CD8-positive, alpha-beta memory T cell (primary cell): ENCODE measurements at regions not wholly inside any gene's neighbourhood (a gene's known extent, or its start where the extent isn't known, plus 50 kb on each side); places are given as distances from the start of the nearest gene placed in this dataset.
A peak's percentile ranks its signal among the peaks of the same experiment; 100 is the strongest.

Source experiments
- CTCF ChIA-PET: fragments of 350-600 bp; sonication (Branson Sonifier 250); formaldehyde crosslinking; loops from one replicate; lab custom pipeline; 2021; ENCODE audit warnings: antibody characterized with exemption; lab: Charles Lee
- POLR2A ChIA-PET: fragments of 350-600 bp; sonication (Branson Sonifier 250); formaldehyde crosslinking; loops from one replicate; lab custom pipeline; 2021; ENCODE audit warnings: antibody characterized with exemption; lab: Charles Lee
- DNase-seq, 5 donors: peaks; one replicate each; pipeline versions ENCODE4 v3.0.0 to v3.0.0-alpha.2; 2020 to 2022; ENCODE audit warnings: mixed read lengths in 1 of 5
- H3K27ac ChIP-seq: one replicate; pipeline ENCODE4 v1.7.0; 2013; ENCODE audit warnings: low read depth, mild to moderate bottlenecking, low read length, moderate library complexity
- H3K27me3 ChIP-seq: 2 replicates; pipeline ENCODE4 v1.7.0; 2013; ENCODE audit warnings: low read length, mild to moderate bottlenecking; ENCODE audit not compliant: insufficient read depth, poor library complexity, severe bottlenecking
- H3K36me3 ChIP-seq: 2 replicates; pipeline ENCODE4 v1.7.0; 2013; ENCODE audit warnings: mild to moderate bottlenecking, low read length, moderate library complexity; ENCODE audit not compliant: insufficient read depth
- H3K4me1 ChIP-seq: 2 replicates; pipeline ENCODE4 v1.7.0; 2013; ENCODE audit warnings: mild to moderate bottlenecking, low read length, moderate library complexity; ENCODE audit not compliant: insufficient read depth
- H3K4me3 ChIP-seq: 2 replicates; pipeline ENCODE4 v1.7.0; 2013; ENCODE audit warnings: mild to moderate bottlenecking, low read length
- H3K9me3 ChIP-seq: 2 replicates; pipeline ENCODE4 v1.7.0; 2013; ENCODE audit warnings: mild to moderate bottlenecking, low read length
- H3K27ac Mint-ChIP-seq, 8 donors: one replicate each; pipeline ENCODE4 v1.8.0; 2020 to 2021; ENCODE audit warnings: mixed read lengths in 8 of 8, mild to moderate bottlenecking in 6 of 8, inconsistent platforms in 3 of 8, moderate library complexity in 3 of 8
- H3K27me3 Mint-ChIP-seq, 2 donors: one replicate each; pipeline ENCODE4 v1.8.0; 2020 to 2021; ENCODE audit warnings: mixed read lengths in 2 of 2, mild to moderate bottlenecking in 1 of 2, moderate library complexity in 1 of 2
- H3K36me3 Mint-ChIP-seq, 3 donors: one replicate each; pipeline ENCODE4 v1.8.0; 2020 to 2021; ENCODE audit warnings: mixed read lengths in 3 of 3, inconsistent platforms in 1 of 3, mild to moderate bottlenecking in 1 of 3
- H3K4me1 Mint-ChIP-seq, 3 donors: one replicate each; pipeline ENCODE4 v1.8.0; 2020 to 2021; ENCODE audit warnings: mixed read lengths in 3 of 3, inconsistent platforms in 1 of 3, mild to moderate bottlenecking in 1 of 3
- H3K4me3 Mint-ChIP-seq, 7 donors: one replicate each; pipeline ENCODE4 v1.8.0; 2020 to 2021; ENCODE audit warnings: mixed read lengths in 7 of 7, mild to moderate bottlenecking in 6 of 7, moderate library complexity in 4 of 7, inconsistent platforms in 2 of 7
- H3K9me3 Mint-ChIP-seq, 5 donors: one replicate each; pipeline ENCODE4 v1.8.0; 2020 to 2022; ENCODE audit warnings: mixed read lengths in 5 of 5, mild to moderate bottlenecking in 3 of 5, moderate library complexity in 2 of 5, inconsistent platforms in 1 of 5

DNA sequence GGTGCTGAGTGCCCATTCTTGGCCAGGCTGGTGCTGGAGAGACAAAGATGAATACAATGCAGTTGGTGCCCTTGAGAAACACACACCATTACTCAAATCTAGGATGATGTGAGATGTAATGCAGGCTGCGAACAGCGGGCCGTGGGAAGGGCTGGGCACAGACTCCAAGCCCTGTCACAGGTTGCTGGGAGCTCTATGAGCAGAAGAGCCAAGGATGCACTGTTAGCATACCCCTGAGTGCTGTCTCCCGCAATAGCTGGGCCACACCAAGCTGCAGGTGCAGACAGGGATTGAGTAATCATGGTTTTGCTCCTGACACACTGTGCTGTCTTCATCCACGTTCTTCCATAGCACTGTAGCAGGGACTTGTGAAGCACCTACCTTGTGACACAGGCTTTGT is 247.5 kb upstream of the CRY1 start:
- no peaks in the 10 kb centered on the region for H3K36me3 ChIP-seq
- ChIA-PET CTCF (interaction anchor here (0.9 kb wide), 1 partner anchor 11 kb away, joined by 3 read pairs; no protein-coding TSS in a partner anchor), POLR2A (no interaction called here)
- H3K4me1 ChIP-seq = peaks cover 15% of the 10 kb centered on the region
- Mint-ChIP-seq H3K27ac (peak overlapping the region in 1 of 8 donors; percentile 21), H3K9me3 (peaks cover 0 to 1% (median 0%) of the 10 kb centered on the region in 5 donors), H3K36me3 (peaks cover 1 to 10% (median 7%) of the 10 kb centered on the region in 3 donors), H3K4me1 (peaks cover 21 to 31% (median 25%) of the 10 kb centered on the region in 3 donors), H3K27me3 (peaks cover 2 to 5% of the 10 kb centered on the region in 2 donors), H3K4me3 (no peak overlapping the region)
- no peak for DNase-seq
- no peaks in the 10 kb centered on the region for H3K27me3 ChIP-seq
- H3K27ac ChIP-seq = no peak overlapping the region
- no peaks in the 10 kb centered on the region for H3K9me3 ChIP-seq
- H3K4me3 ChIP-seq = no peak overlapping the region

DNA sequence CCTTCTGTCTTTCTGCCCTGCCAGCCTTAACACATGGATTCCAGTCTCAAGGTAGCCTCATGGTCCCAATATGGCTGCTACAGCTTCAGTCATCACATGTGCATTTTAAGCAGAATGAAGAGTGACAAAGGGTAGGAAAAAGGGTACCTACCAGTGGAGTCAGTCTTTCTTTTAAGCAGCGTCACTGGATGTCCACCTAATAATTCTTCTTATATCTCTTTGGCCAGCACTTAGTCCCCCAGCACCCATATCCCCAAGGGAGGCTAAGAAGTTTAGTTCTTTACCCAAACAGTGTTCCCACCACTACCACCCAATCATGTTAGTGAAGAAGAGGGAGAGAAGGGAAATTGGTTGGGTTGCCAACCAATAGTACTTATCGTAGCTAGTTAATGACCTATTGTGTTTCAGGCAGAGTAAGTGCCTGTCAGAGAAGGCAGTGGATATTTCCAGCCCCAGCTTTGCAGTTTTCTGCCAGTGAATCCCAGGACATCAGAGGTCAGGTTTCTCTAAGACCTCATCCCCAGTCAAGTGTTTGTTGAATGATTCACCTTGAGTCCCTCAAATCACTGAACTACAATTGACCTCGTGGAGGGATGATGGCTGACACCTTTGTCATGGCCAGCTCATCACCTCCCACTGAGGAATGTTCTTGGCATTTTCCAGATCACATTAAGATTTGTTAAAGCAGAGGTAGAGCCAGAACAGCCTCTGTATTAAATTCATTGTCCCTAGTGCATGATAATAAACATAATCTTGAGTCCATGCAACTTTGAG is 250.9 kb upstream of the CRY1 start:
- no peaks in the 10 kb centered on the region for H3K9me3 ChIP-seq
- no peaks in the 10 kb centered on the region for H3K27me3 ChIP-seq
- Mint-ChIP-seq H3K27ac (peak overlapping the region in 1 of 8 donors; percentile 37), H3K36me3 (peaks cover 1 to 10% (median 10%) of the 10 kb centered on the region in 3 donors), H3K4me1 (peaks cover 19 to 27% (median 21%) of the 10 kb centered on the region in 3 donors), H3K4me3 (no peak overlapping the region), H3K27me3 (peaks cover 2 to 5% of the 10 kb centered on the region in 2 donors), H3K9me3 (peaks cover 0 to 1% (median 0%) of the 10 kb centered on the region in 5 donors)
- H3K4me1 ChIP-seq = peaks cover 11% of the 10 kb centered on the region
- no peak overlapping the region for H3K27ac ChIP-seq
- no peak for DNase-seq
- ChIA-PET POLR2A (no interaction called here), CTCF (no interaction called here)
- H3K4me3 ChIP-seq = no peak overlapping the region
- no peaks in the 10 kb centered on the region for H3K36me3 ChIP-seq

GRCh38 chr12:107347261-107347660 is 253.9 kb upstream of the CRY1 start:
- Histone ChIP-seq H3K27ac (no peak overlapping the region), H3K27me3 (no peaks in the 10 kb centered on the region), H3K36me3 (no peaks in the 10 kb centered on the region), H3K9me3 (no peaks in the 10 kb centered on the region), H3K4me3 (no peak overlapping the region), H3K4me1 (peaks cover 17% of the 10 kb centered on the region)
- Mint-ChIP-seq H3K27ac (peak overlapping the region in 1 of 8 donors; percentile 14), H3K9me3 (peaks cover 0 to 1% (median 0%) of the 10 kb centered on the region in 5 donors), H3K4me1 (peaks cover 26 to 38% (median 31%) of the 10 kb centered on the region in 3 donors), H3K27me3 (peaks cover 0 to 4% of the 10 kb centered on the region in 2 donors), H3K4me3 (no peak overlapping the region), H3K36me3 (peaks cover 0 to 10% (median 8%) of the 10 kb centered on the region in 3 donors)
- ChIA-PET CTCF (no interaction called here), POLR2A (no interaction called here)
- no peak for DNase-seq

- H3K4me1 ChIP-seq = peaks cover 27% of the 10 kb centered on the region
- no peak overlapping the region for H3K27ac ChIP-seq
- Mint-ChIP-seq H3K4me3 (no peak overlapping the region), H3K27me3 (no peaks in the 10 kb centered on the region), H3K9me3 (no peaks in the 10 kb centered on the region), H3K4me1 (peaks cover 40 to 50% (median 48%) of the 10 kb centered on the region in 3 donors), H3K27ac (peak overlapping the region in 1 of 8 donors; percentile 68), H3K36me3 (peaks cover 0 to 4% (median 0%) of the 10 kb centered on the region in 3 donors)
- H3K27me3 ChIP-seq = no peaks in the 10 kb centered on the region
- DNase-seq = no peak
- CTCF ChIA-PET = no interaction called here
- no peaks in the 10 kb centered on the region for H3K9me3 ChIP-seq
- no peaks in the 10 kb centered on the region for H3K36me3 ChIP-seq
- H3K4me3 ChIP-seq = no peak overlapping the region
- POLR2A ChIA-PET = no interaction called here
Measured at GRCh38 chr12:107349008-107349747, 255.8 kb upstream of the CRY1 start.

DNA sequence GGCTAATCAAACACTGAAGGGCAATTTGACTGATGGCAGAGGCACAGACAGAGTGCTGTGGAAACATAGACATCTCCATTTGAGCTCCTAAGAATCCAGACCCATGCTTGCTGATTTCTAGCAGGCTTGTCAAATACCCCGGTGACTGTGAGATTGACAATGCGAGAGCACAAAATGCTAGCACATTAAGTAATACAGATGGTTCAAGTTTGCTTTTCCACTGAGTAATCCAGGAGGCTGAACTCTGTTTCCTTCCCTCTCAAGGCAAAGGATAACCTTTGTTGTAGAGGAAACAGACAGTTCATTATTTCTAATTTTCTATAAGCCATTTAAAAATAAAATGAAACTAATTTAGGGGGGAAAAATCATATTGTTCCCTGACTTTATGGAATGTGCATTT is 256.5 kb upstream of the CRY1 start:
- H3K36me3 Mint-ChIP-seq = peaks cover 0 to 4% (median 0%) of the 10 kb centered on the region in 3 donors
- ChIA-PET POLR2A (no interaction called here), CTCF (no interaction called here)
- Histone ChIP-seq H3K27ac (no peak overlapping the region), H3K9me3 (no peaks in the 10 kb centered on the region), H3K4me1 (peaks cover 32% of the 10 kb centered on the region), H3K27me3 (no peaks in the 10 kb centered on the region), H3K36me3 (no peaks in the 10 kb centered on the region), H3K4me3 (no peak overlapping the region)
- DNase-seq = no peak
- H3K4me3 Mint-ChIP-seq = no peak overlapping the region
- no peaks in the 10 kb centered on the region for H3K9me3 Mint-ChIP-seq
- no peaks in the 10 kb centered on the region for H3K27me3 Mint-ChIP-seq
- H3K4me1 Mint-ChIP-seq = peaks cover 44 to 51% (median 50%) of the 10 kb centered on the region in 3 donors
- H3K27ac Mint-ChIP-seq = no peak overlapping the region

DNA sequence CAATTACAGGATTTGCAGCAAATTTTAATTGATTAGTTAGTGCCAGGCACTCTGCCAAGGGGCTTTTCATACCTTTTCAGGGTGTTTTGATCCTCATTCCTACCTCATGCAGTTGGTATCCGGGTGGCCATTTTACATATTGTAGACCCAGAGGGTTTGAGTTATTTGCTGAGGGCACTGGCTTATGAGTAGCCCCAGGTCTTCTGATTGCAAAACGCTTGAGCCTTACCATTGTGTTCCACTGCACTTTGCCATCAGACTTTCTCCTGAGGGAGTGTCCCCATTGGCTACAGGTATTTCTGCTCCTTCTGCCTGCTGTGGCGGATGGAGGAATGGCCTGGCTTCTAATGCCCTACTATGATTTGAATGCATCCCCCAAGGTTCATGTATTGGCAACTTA is 257.8 kb upstream of the CRY1 start:
- peaks cover 40 to 51% (median 43%) of the 10 kb centered on the region in 3 donors for H3K4me1 Mint-ChIP-seq

GRCh38 chr12:107351713-107352112 is 258.4 kb upstream of the CRY1 start:
- Mint-ChIP-seq H3K27me3 (no peaks in the 10 kb centered on the region), H3K4me3 (peak overlapping the region in 4 of 7 donors; percentile 55 to 69 (median 59)), H3K36me3 (peaks cover 0 to 4% (median 3%) of the 10 kb centered on the region in 3 donors), H3K4me1 (peaks cover 38 to 57% (median 46%) of the 10 kb centered on the region in 3 donors), H3K27ac (peak overlapping the region; percentile 52 to 98 (median 72)), H3K9me3 (no peaks in the 10 kb centered on the region)
- no peak for DNase-seq
- ChIA-PET POLR2A (no interaction called here), CTCF (no interaction called here)
- H3K36me3 ChIP-seq = no peaks in the 10 kb centered on the region
- no peak overlapping the region for H3K27ac ChIP-seq
- H3K9me3 ChIP-seq = no peaks in the 10 kb centered on the region
- peaks cover 35% of the 10 kb centered on the region for H3K4me1 ChIP-seq
- H3K27me3 ChIP-seq = no peaks in the 10 kb centered on the region
- no peak overlapping the region for H3K4me3 ChIP-seq

More for the DNA sequence above, 257.8 kb upstream of the CRY1 start:
- no peaks in the 10 kb centered on the region for H3K9me3 ChIP-seq
- Mint-ChIP-seq H3K4me3 (no peak overlapping the region), H3K27me3 (no peaks in the 10 kb centered on the region), H3K27ac (peak overlapping the region in 1 of 8 donors; percentile 98), H3K9me3 (no peaks in the 10 kb centered on the region), H3K36me3 (peaks cover 0 to 4% (median 2%) of the 10 kb centered on the region in 3 donors)
- no peak overlapping the region for H3K27ac ChIP-seq
- POLR2A ChIA-PET = no interaction called here
- CTCF ChIA-PET = no interaction called here
- H3K27me3 ChIP-seq = no peaks in the 10 kb centered on the region
- H3K36me3 ChIP-seq = no peaks in the 10 kb centered on the region
- DNase-seq = no peak
- H3K4me1 ChIP-seq = peaks cover 37% of the 10 kb centered on the region
- H3K4me3 ChIP-seq = no peak overlapping the region
